T-cell (primary cell): ENCODE measurements at regions not wholly inside any gene's neighbourhood (a gene's known extent, or its start where the extent isn't known, plus 50 kb on each side); places are given as distances from the start of the nearest gene placed in this dataset.

Source experiments
- ATAC-seq, 4 experiments: fragments of 200-7000 bp in 3 of 4; fragments of 150-1000 bp in 1 of 4; cut with Tn5 transposase; replicated peaks in 1 of 4; 1 replicate in 3 of 4; 2 replicates in 1 of 4; pipeline ENCODE4 v1.10.0; 2021; ENCODE audit warnings: moderate library complexity in 3 of 4, mild to moderate bottlenecking in 2 of 4, moderate number of reproducible peaks in 1 of 4
- CTCF ChIA-PET, 2 donors: fragments of 300-600 bp; sonication (Branson Sonifier 250); formaldehyde crosslinking; loops; one replicate each; lab custom pipeline; 2022; ENCODE audit warnings: antibody characterized with exemption in 2 of 2; lab: Charles Lee
- POLR2A ChIA-PET, 2 donors: fragments of 300-600 bp; sonication (Branson Sonifier 250); formaldehyde crosslinking; loops; one replicate each; lab custom pipeline; 2022; ENCODE audit warnings: antibody characterized with exemption in 2 of 2; lab: Charles Lee
- DNase-seq, 35 experiments: peaks; one replicate each; pipeline versions ENCODE4 v3.0.0 to v3.0.0-alpha.2; 2013 to 2023
- H3K27ac ChIP-seq: one replicate; pipeline ENCODE4 v1.5.1; 2013; ENCODE audit warnings: low read length
- H3K27me3 ChIP-seq, 2 experiments: replicated peaks in 1 of 2; 1 replicate in 1 of 2; 2 replicates in 1 of 2; pipeline versions ENCODE4 v1.6.1 to v1.7.0; 2013; ENCODE audit warnings: low read length in 1 of 2, mixed read lengths in 1 of 2; ENCODE audit not compliant: control insufficient read depth in 2 of 2, insufficient read depth in 2 of 2; ENCODE audit errors: extremely low read depth in 1 of 2
- H3K36me3 ChIP-seq, 2 donors: 1 replicate in 1 of 2; 2 replicates in 1 of 2; pipeline versions ENCODE4 v1.6.1 to v1.7.0; 2013; ENCODE audit warnings: low read length in 1 of 2; ENCODE audit not compliant: control insufficient read depth in 2 of 2, insufficient read depth in 1 of 2; ENCODE audit errors: extremely low read depth in 1 of 2
- H3K4me1 ChIP-seq, 2 experiments: 1 replicate in 1 of 2; 2 replicates in 1 of 2; pipeline versions ENCODE4 v1.6.1 to v1.7.0; 2013; ENCODE audit warnings: low read length in 2 of 2, mixed read lengths in 1 of 2; ENCODE audit not compliant: insufficient read depth in 2 of 2, control insufficient read depth in 1 of 2; ENCODE audit errors: extremely low read depth in 1 of 2
- H3K4me3 ChIP-seq, 2 donors: 1 replicate in 1 of 2; 2 replicates in 1 of 2; pipeline versions ENCODE4 v1.5.1 to v1.7.0; 2013; ENCODE audit warnings: mild to moderate bottlenecking in 2 of 2, low read length in 1 of 2, moderate library complexity in 1 of 2; ENCODE audit not compliant: control insufficient read depth in 1 of 2; ENCODE audit errors: extremely low read depth in 1 of 2
- H3K9me3 ChIP-seq: 2 replicates; pipeline ENCODE4 v1.7.0; 2013
- H3K27ac Mint-ChIP-seq, 2 donors: one replicate each; pipeline ENCODE4 v1.8.0; 2020 to 2021; ENCODE audit warnings: mild to moderate bottlenecking in 2 of 2, mixed read lengths in 2 of 2
- H3K27me3 Mint-ChIP-seq, 2 donors: one replicate each; pipeline ENCODE4 v1.8.0; 2021 to 2022; ENCODE audit warnings: mixed read lengths in 2 of 2
- H3K36me3 Mint-ChIP-seq: one replicate; pipeline ENCODE4 v1.8.0; 2021; ENCODE audit warnings: mixed read lengths
- H3K4me1 Mint-ChIP-seq, 3 donors: one replicate each; pipeline ENCODE4 v1.8.0; 2020 to 2022; ENCODE audit warnings: mixed read lengths in 3 of 3, mild to moderate bottlenecking in 1 of 3
- H3K4me3 Mint-ChIP-seq, 3 donors: one replicate each; pipeline ENCODE4 v1.8.0; 2020 to 2022; ENCODE audit warnings: mild to moderate bottlenecking in 3 of 3, mixed read lengths in 3 of 3, moderate library complexity in 3 of 3
- H3K9me3 Mint-ChIP-seq, 3 donors: one replicate each; pipeline ENCODE4 v1.8.0; 2020 to 2022; ENCODE audit warnings: mixed read lengths in 3 of 3
- WGBS: methylation state at CpG from one replicate; pipeline ENCODE4 v1.1.5; 2013; ENCODE audit warnings: missing lambda C conversion rate; ENCODE audit not compliant: insufficient coverage; 5-methylcytosine and 5-hydroxymethylcytosine counted together

- H3K36me3 Mint-ChIP-seq = no peaks in the 10 kb centered on the region
Observed at GRCh38 chr9:89734600-89735041, 129.8 kb downstream of the GADD45G start.

GRCh38 chr9:89738137-89738932, 133.5 kb downstream of the GADD45G start:
- H3K9me3 ChIP-seq = no peaks in the 10 kb centered on the region
- H3K27ac ChIP-seq = no peak overlapping the region
- Mint-ChIP-seq H3K4me3 (no peak overlapping the region), H3K27ac (no peak overlapping the region), H3K27me3 (no peaks in the 10 kb centered on the region), H3K4me1 (peaks cover 49 to 61% (median 53%) of the 10 kb centered on the region in 3 donors), H3K9me3 (no peaks in the 10 kb centered on the region), H3K36me3 (no peaks in the 10 kb centered on the region)
- H3K36me3 ChIP-seq = no peaks in the 10 kb centered on the region
- CTCF ChIA-PET = no interaction called here
- H3K4me1 ChIP-seq = peaks cover 26 to 42% of the 10 kb centered on the region in 2 experiments
- no peak overlapping the region for H3K4me3 ChIP-seq
- 94% methylated on average over 8 of the region's 11 CpGs for WGBS
- H3K27me3 ChIP-seq = no peaks in the 10 kb centered on the region
- POLR2A ChIA-PET = interaction anchor here (0.5 to 0.7 kb wide), 3 partner anchors 47 to 142 kb away, joined by 3 read pairs; no protein-coding TSS in a partner anchor
- DNase-seq = no peak
- ATAC-seq = no peak

More at GRCh38 chr9:89734600-89735041, 129.8 kb downstream of the GADD45G start:
- H3K4me1 ChIP-seq = peaks cover 8 to 13% of the 10 kb centered on the region in 2 experiments
- no peaks in the 10 kb centered on the region for H3K9me3 ChIP-seq
- CTCF ChIA-PET = no interaction called here
- Mint-ChIP-seq H3K4me1 (peaks cover 16 to 25% (median 20%) of the 10 kb centered on the region in 3 donors), H3K4me3 (no peak overlapping the region), H3K27ac (no peak overlapping the region), H3K27me3 (no peaks in the 10 kb centered on the region), H3K9me3 (no peaks in the 10 kb centered on the region)
- 91% methylated on average over 9 of the region's 10 CpGs for WGBS
- H3K27ac ChIP-seq = no peak overlapping the region
- ATAC-seq (no peak), DNase-seq (no peak)
- H3K36me3 ChIP-seq = no peaks in the 10 kb centered on the region
- no peaks in the 10 kb centered on the region for H3K27me3 ChIP-seq
- no peak overlapping the region for H3K4me3 ChIP-seq
- POLR2A ChIA-PET = no interaction called here

DNA sequence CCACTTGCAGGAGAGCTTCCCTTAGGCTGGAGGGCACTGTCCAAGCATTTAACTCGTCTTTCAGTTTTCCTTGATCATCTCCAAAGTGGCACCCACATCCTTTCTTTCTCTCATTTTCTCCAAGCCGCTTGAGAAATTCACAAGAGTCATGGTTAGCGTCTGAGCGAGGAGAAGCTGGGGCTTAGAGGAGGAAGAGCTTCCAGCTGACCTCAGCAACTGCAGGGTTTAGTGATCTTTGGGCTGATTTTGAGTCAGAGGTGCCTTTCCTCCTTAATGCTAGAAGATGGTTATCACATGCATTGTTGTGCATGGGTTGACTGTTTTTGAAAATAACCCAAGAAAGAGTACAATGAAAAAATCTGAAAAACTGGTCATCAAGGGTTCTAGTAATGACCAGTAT, 134.7 kb downstream of the GADD45G start:
- H3K36me3 Mint-ChIP-seq = no peaks in the 10 kb centered on the region
- no peaks in the 10 kb centered on the region for H3K9me3 ChIP-seq
- H3K27ac ChIP-seq = no peak overlapping the region
- no peaks in the 10 kb centered on the region for H3K27me3 ChIP-seq
- no peak overlapping the region for H3K4me3 ChIP-seq
- H3K4me1 Mint-ChIP-seq = peaks cover 61 to 71% (median 64%) of the 10 kb centered on the region in 3 donors
- CTCF ChIA-PET = no interaction called here
- no peaks in the 10 kb centered on the region for H3K27me3 Mint-ChIP-seq
- H3K27ac Mint-ChIP-seq = peak overlapping the region in 1 of 2 donors; percentile 25
- H3K4me3 Mint-ChIP-seq = peak overlapping the region in 1 of 3 donors; percentile 75
- no peak for DNase-seq
- H3K4me1 ChIP-seq = peaks cover 32 to 54% of the 10 kb centered on the region in 2 experiments
- no peaks in the 10 kb centered on the region for H3K36me3 ChIP-seq
- no peaks in the 10 kb centered on the region for H3K9me3 Mint-ChIP-seq
- ATAC-seq = no peak
- WGBS = no CpG with 5 or more reads among the region's 4 CpGs
- POLR2A ChIA-PET = no interaction called here

DNA sequence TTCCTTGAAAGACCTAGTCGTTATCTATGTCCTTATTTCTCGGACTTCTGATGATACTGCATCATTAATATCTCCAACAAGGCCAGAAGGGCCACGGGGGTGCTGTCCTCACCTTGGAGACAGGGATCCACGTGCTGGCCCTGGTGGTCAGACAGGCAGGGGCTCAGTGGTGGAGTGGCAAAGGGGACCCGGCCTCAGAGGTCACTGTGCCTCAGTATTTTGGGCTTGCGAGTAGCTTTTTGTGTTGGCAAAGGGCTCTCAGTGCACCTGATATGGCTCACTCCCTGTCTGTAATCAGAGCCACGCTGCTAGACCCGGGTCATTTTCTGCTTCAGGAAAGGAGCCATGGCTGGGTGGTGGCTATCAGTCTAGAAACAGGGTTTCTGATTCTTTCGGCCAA, 135.1 kb downstream of the GADD45G start:
- no peak overlapping the region for H3K27ac Mint-ChIP-seq
- peaks cover 32 to 58% of the 10 kb centered on the region in 2 experiments for H3K4me1 ChIP-seq
- DNase-seq = no peak
- H3K4me3 Mint-ChIP-seq = peak overlapping the region in 1 of 3 donors; percentile 75
- H3K27me3 ChIP-seq = no peaks in the 10 kb centered on the region
- H3K9me3 ChIP-seq = no peaks in the 10 kb centered on the region
- H3K4me1 Mint-ChIP-seq = peaks cover 64 to 74% (median 67%) of the 10 kb centered on the region in 3 donors
- WGBS = 88% methylated on average over 6 of the region's 9 CpGs
- H3K27me3 Mint-ChIP-seq = no peaks in the 10 kb centered on the region
- ATAC-seq = no peak
- no peaks in the 10 kb centered on the region for H3K9me3 Mint-ChIP-seq
- no peak overlapping the region for H3K4me3 ChIP-seq
- ChIA-PET CTCF (no interaction called here), POLR2A (no interaction called here)
- H3K36me3 ChIP-seq = no peaks in the 10 kb centered on the region
- H3K27ac ChIP-seq = no peak overlapping the region
- no peaks in the 10 kb centered on the region for H3K36me3 Mint-ChIP-seq

DNA sequence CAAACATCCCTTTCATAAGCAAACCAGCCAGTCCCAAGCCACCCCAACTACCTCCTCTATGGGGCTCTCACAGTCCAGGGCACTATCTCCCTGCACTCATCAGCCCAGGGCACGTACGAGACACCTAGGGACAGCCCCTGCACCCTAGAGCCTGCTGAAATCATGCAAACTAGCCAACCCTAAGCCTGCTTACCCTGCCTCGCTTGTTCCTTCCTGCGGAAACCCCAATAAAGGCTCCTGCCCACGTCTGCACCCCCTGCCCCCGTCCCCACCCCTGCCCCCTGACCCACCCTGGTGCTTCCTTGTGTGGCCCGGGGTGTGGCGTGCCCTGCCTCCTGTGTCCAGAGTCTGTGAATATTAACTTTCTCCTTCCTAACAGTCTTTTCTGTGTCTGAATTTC, 135.9 kb downstream of the GADD45G start:
- ATAC-seq (peak in 3 of 4 experiments; percentile 15 to 30 (median 19)), DNase-seq (peak in 15 of 35 experiments; percentile 2 to 50 (median 13))
- CTCF ChIA-PET = no interaction called here
- Histone ChIP-seq H3K4me1 (peaks cover 32 to 66% of the 10 kb centered on the region in 2 experiments), H3K4me3 (peak overlapping the region in 1 of 2 donors; percentile 2), H3K27me3 (no peaks in the 10 kb centered on the region), H3K36me3 (no peaks in the 10 kb centered on the region), H3K27ac (no peak overlapping the region), H3K9me3 (no peaks in the 10 kb centered on the region)
- no peaks in the 10 kb centered on the region for H3K36me3 Mint-ChIP-seq
- no peaks in the 10 kb centered on the region for H3K9me3 Mint-ChIP-seq
- H3K4me1 Mint-ChIP-seq = peaks cover 71 to 82% (median 74%) of the 10 kb centered on the region in 3 donors
- H3K27me3 Mint-ChIP-seq = no peaks in the 10 kb centered on the region
- H3K4me3 Mint-ChIP-seq = peak overlapping the region; percentile 14 to 75 (median 71)
- 18% methylated on average over 5 of the region's 8 CpGs for WGBS
- H3K27ac Mint-ChIP-seq = peak overlapping the region; percentile 62 to 66
- POLR2A ChIA-PET = no interaction called here

- Mint-ChIP-seq H3K27me3 (no peaks in the 10 kb centered on the region), H3K9me3 (no peaks in the 10 kb centered on the region), H3K4me1 (peaks cover 86 to 91% (median 89%) of the 10 kb centered on the region in 3 donors), H3K36me3 (no peaks in the 10 kb centered on the region), H3K4me3 (peak overlapping the region in 1 of 3 donors; percentile 83), H3K27ac (peak overlapping the region; percentile 84 to 93)
- peaks cover 32 to 73% of the 10 kb centered on the region in 2 experiments for H3K4me1 ChIP-seq
- ChIA-PET POLR2A (interaction anchor here in 1 of 2 donors (0.7 kb wide), 1 partner anchor 11 kb away, joined by 8 read pairs; no protein-coding TSS in a partner anchor), CTCF (interaction anchor here (0.7 to 1.5 kb wide), 2 partner anchors 56 to 140 kb away, joined by 6 to 8 read pairs; no protein-coding TSS in a partner anchor)
- H3K27ac ChIP-seq = peak overlapping the region; percentile 76
- peak overlapping the region in 1 of 2 donors; percentile 42 for H3K4me3 ChIP-seq
- DNase-seq = peak in 1 of 35 experiments; percentile 32
- H3K27me3 ChIP-seq = no peaks in the 10 kb centered on the region
- 8% methylated on average over 2 of the region's 6 CpGs for WGBS
- H3K9me3 ChIP-seq = no peaks in the 10 kb centered on the region
- H3K36me3 ChIP-seq = no peaks in the 10 kb centered on the region
- ATAC-seq = no peak
Observed at GRCh38 chr9:89742660-89743059, 137.8 kb downstream of the GADD45G start.
